CD4-positive, alpha-beta memory T cell (primary cell): ENCODE measurements at regions not wholly inside any gene's neighbourhood (a gene's known extent, or its start where the extent isn't known, plus 50 kb on each side); places are given as distances from the start of the nearest gene placed in this dataset.
"Not testable (repeated sequence)": the region's sequence is repeated elsewhere in the genome, so short reads cannot be mapped to it uniquely, and the experiment has no call there.

Experiments
- CTCF ChIA-PET: fragments of 350-600 bp; sonication (Branson Sonifier 250); formaldehyde crosslinking; loops from one replicate; lab custom pipeline; 2021; ENCODE audit warnings: inconsistent platforms; ENCODE audit not compliant: partially characterized antibody; lab: Charles Lee
- POLR2A ChIA-PET: fragments of 350-600 bp; sonication (Branson Sonifier 250); formaldehyde crosslinking; loops from one replicate; lab custom pipeline; 2021; ENCODE audit not compliant: partially characterized antibody; lab: Charles Lee
- DNase-seq, 5 donors: peaks; one replicate each; pipeline versions ENCODE4 v3.0.0 to v3.0.0-alpha.2; 2020 to 2022; ENCODE audit warnings: mixed read lengths in 1 of 5
- H3K27ac ChIP-seq: one replicate; pipeline ENCODE4 v1.7.0; 2013; ENCODE audit warnings: low read depth, low read length
- H3K27me3 ChIP-seq: 2 replicates; pipeline ENCODE4 v1.7.0; 2013; ENCODE audit warnings: mild to moderate bottlenecking, low read length, moderate library complexity; ENCODE audit not compliant: insufficient read depth
- H3K36me3 ChIP-seq: 2 replicates; pipeline ENCODE4 v1.7.0; 2013; ENCODE audit warnings: mild to moderate bottlenecking, low read length, moderate library complexity; ENCODE audit not compliant: insufficient read depth
- H3K4me1 ChIP-seq: 2 replicates; pipeline ENCODE4 v1.7.0; 2013; ENCODE audit warnings: mild to moderate bottlenecking, low read length, moderate library complexity; ENCODE audit not compliant: insufficient read depth
- H3K4me3 ChIP-seq, 2 donors: one replicate each; pipeline ENCODE4 v1.7.0; 2013; ENCODE audit warnings: low read length in 2 of 2, mild to moderate bottlenecking in 1 of 2
- H3K9me3 ChIP-seq, 2 donors: one replicate each; pipeline ENCODE4 v1.7.0; 2013; ENCODE audit warnings: low read length in 2 of 2, control low read depth in 1 of 2; ENCODE audit not compliant: control insufficient read depth in 1 of 2
- H3K27ac Mint-ChIP-seq, 7 donors: one replicate each; pipeline ENCODE4 v1.8.0; 2020 to 2021; ENCODE audit warnings: mixed read lengths in 7 of 7, mild to moderate bottlenecking in 6 of 7, inconsistent platforms in 3 of 7, moderate library complexity in 3 of 7
- H3K27me3 Mint-ChIP-seq, 2 donors: one replicate each; pipeline ENCODE4 v1.8.0; 2020 to 2021; ENCODE audit warnings: mixed read lengths in 2 of 2
- H3K36me3 Mint-ChIP-seq, 2 donors: one replicate each; pipeline ENCODE4 v1.8.0; 2020 to 2021; ENCODE audit warnings: mixed read lengths in 2 of 2, inconsistent platforms in 1 of 2, mild to moderate bottlenecking in 1 of 2
- H3K4me1 Mint-ChIP-seq, 4 donors: one replicate each; pipeline ENCODE4 v1.8.0; 2020 to 2021; ENCODE audit warnings: mixed read lengths in 4 of 4, mild to moderate bottlenecking in 1 of 4
- H3K4me3 Mint-ChIP-seq, 8 donors: one replicate each; pipeline ENCODE4 v1.8.0; 2020 to 2021; ENCODE audit warnings: mixed read lengths in 8 of 8, mild to moderate bottlenecking in 7 of 8, moderate library complexity in 6 of 8, inconsistent platforms in 3 of 8
- H3K9me3 Mint-ChIP-seq, 8 donors: one replicate each; pipeline ENCODE4 v1.8.0; 2020 to 2021; ENCODE audit warnings: mixed read lengths in 8 of 8, mild to moderate bottlenecking in 5 of 8, inconsistent platforms in 3 of 8, moderate library complexity in 1 of 8
- intact Hi-C: fragments of 100-400 bp; cut with micrococcal nuclease; formaldehyde crosslinking; loops from one replicate; pipeline ENCODE4 v1.15.1; 2023

DNA sequence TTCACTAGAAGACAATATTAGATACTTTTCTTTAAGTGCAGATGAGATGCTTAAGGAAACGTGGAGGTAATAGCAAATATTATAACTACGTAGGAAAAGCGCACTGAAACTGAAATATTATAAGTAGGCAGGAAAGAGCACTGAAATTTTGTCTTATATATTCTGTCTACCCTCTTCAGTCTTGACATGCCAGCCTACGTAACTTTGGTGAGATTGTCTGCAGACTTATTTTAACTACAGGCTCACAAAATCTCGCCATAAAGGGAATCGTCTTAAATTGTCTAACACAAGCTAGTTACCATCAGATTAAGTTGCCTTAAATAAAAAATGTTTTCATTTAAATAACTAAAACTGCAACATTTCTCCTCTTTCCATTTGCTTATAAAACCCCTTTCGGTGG, 280.1 kb upstream of the PTER start:
- Mint-ChIP-seq H3K9me3 (peaks cover 0 to 1% (median 0%) of the 10 kb centered on the region in 8 donors), H3K27me3 (peaks cover 0 to 2% of the 10 kb centered on the region in 2 donors), H3K27ac (no peak overlapping the region), H3K4me3 (no peak overlapping the region), H3K4me1 (no peaks in the 10 kb centered on the region), H3K36me3 (no peaks in the 10 kb centered on the region)
- Histone ChIP-seq H3K4me3 (no peak overlapping the region), H3K27me3 (no peaks in the 10 kb centered on the region), H3K27ac (no peak overlapping the region), H3K4me1 (no peaks in the 10 kb centered on the region), H3K36me3 (no peaks in the 10 kb centered on the region), H3K9me3 (no peaks in the 10 kb centered on the region)
- DNase-seq = no peak
- CTCF ChIA-PET = no interaction called here
- intact Hi-C loops = no loop called here
- POLR2A ChIA-PET = no interaction called here

DNA sequence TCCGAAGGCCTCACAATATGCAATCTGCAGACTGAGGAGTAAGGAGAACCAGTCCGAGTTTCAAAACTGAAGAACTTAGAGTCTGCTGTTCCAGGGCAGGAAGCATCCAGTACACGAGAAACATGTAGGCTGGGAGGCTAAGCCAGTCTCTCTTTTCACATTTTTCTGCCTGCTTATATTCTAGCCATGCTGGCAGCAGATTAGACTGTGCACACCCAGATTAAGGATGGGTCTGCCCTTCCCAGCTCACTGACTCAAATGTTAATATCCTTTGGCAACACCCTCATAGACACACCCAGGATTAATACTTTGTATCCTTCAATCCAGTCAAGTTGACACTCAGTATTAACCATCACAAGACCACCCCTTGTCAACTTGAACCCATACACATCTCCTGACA, 271.7 kb upstream of the PTER start:
- H3K27me3 ChIP-seq, H3K4me1 ChIP-seq, intact Hi-C loops, H3K4me3 ChIP-seq, H3K27me3 Mint-ChIP-seq, H3K36me3 ChIP-seq, POLR2A ChIA-PET, CTCF ChIA-PET, H3K36me3 Mint-ChIP-seq, H3K27ac Mint-ChIP-seq, H3K4me3 Mint-ChIP-seq, H3K9me3 ChIP-seq, H3K4me1 Mint-ChIP-seq, H3K27ac ChIP-seq, DNase-seq: not testable (repeated sequence)
- H3K9me3 Mint-ChIP-seq = peaks cover 0 to 31% (median 17%) of the 10 kb centered on the region in 8 donors

- no peak overlapping the region for H3K4me3 ChIP-seq
- no peaks in the 10 kb centered on the region for H3K36me3 Mint-ChIP-seq
- H3K9me3 Mint-ChIP-seq = no peaks in the 10 kb centered on the region
- no peak overlapping the region for H3K27ac ChIP-seq
- no peaks in the 10 kb centered on the region for H3K27me3 ChIP-seq
- ChIA-PET CTCF (no interaction called here), POLR2A (no interaction called here)
- intact Hi-C loops = no loop called here
- no peaks in the 10 kb centered on the region for H3K36me3 ChIP-seq
- H3K9me3 ChIP-seq = no peaks in the 10 kb centered on the region
- no peaks in the 10 kb centered on the region for H3K4me1 ChIP-seq
- no peak for DNase-seq
- H3K4me1 Mint-ChIP-seq = no peaks in the 10 kb centered on the region
- H3K27ac Mint-ChIP-seq = no peak overlapping the region
- H3K4me3 Mint-ChIP-seq = no peak overlapping the region
- H3K27me3 Mint-ChIP-seq = peaks cover 0 to 8% of the 10 kb centered on the region in 2 donors
Observed at GRCh38 chr10:16182144-16182543, 254.7 kb upstream of the PTER start.

GRCh38 chr10:16182688-16183087, 254.1 kb upstream of the PTER start:
- no peaks in the 10 kb centered on the region for H3K36me3 ChIP-seq
- H3K27ac ChIP-seq = no peak overlapping the region
- no peak overlapping the region for H3K4me3 ChIP-seq
- no peaks in the 10 kb centered on the region for H3K9me3 Mint-ChIP-seq
- intact Hi-C loops = no loop called here
- no peak overlapping the region for H3K27ac Mint-ChIP-seq
- DNase-seq = no peak
- POLR2A ChIA-PET = no interaction called here
- no peaks in the 10 kb centered on the region for H3K36me3 Mint-ChIP-seq
- H3K4me3 Mint-ChIP-seq = no peak overlapping the region
- CTCF ChIA-PET = no interaction called here
- H3K4me1 Mint-ChIP-seq = no peaks in the 10 kb centered on the region
- H3K9me3 ChIP-seq = no peaks in the 10 kb centered on the region
- no peaks in the 10 kb centered on the region for H3K4me1 ChIP-seq
- H3K27me3 Mint-ChIP-seq = peaks cover 0 to 8% of the 10 kb centered on the region in 2 donors
- no peaks in the 10 kb centered on the region for H3K27me3 ChIP-seq

DNA sequence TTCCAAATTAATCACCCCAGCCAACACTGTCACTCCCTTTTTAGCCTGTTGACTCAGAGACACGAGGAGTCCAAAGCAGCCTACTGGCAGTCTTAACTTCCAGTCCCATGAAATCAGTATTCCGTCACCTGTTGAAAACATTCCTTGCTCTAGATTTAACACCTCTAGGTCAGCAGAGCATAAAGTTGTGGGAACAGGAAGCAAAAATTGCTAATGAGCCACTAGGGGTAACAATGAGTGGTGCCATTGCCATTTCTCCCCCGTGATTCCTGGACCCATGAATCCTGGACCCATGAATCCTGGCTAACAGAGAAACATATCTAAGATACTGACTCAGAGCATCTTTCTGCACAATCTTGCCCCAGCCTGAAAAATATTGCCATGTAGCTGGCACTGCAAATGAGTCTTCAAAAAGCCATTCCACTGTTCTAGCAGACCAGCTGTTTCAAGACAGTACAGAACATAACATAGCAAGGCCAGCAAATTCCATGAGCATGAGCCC, 252.7 kb upstream of the PTER start:
- no peaks in the 10 kb centered on the region for H3K4me1 ChIP-seq
- no peaks in the 10 kb centered on the region for H3K36me3 ChIP-seq
- H3K9me3 ChIP-seq = no peaks in the 10 kb centered on the region
- H3K4me1 Mint-ChIP-seq = peaks cover 0 to 1% (median 0%) of the 10 kb centered on the region in 4 donors
- intact Hi-C loops = no loop called here
- peaks cover 0 to 5% of the 10 kb centered on the region in 2 donors for H3K27me3 Mint-ChIP-seq
- ChIA-PET POLR2A (no interaction called here), CTCF (no interaction called here)
- no peaks in the 10 kb centered on the region for H3K9me3 Mint-ChIP-seq
- H3K27ac ChIP-seq = no peak overlapping the region
- no peak overlapping the region for H3K4me3 ChIP-seq
- no peak overlapping the region for H3K27ac Mint-ChIP-seq
- no peaks in the 10 kb centered on the region for H3K36me3 Mint-ChIP-seq
- no peak overlapping the region for H3K4me3 Mint-ChIP-seq
- DNase-seq = no peak
- H3K27me3 ChIP-seq = no peaks in the 10 kb centered on the region

GRCh38 chr10:16184906-16185305, 251.9 kb upstream of the PTER start:
- H3K27me3 Mint-ChIP-seq = peaks cover 0 to 2% of the 10 kb centered on the region in 2 donors
- DNase-seq = no peak
- H3K27me3 ChIP-seq = no peaks in the 10 kb centered on the region
- H3K4me3 Mint-ChIP-seq = no peak overlapping the region
- H3K9me3 ChIP-seq = no peaks in the 10 kb centered on the region
- intact Hi-C loops = no loop called here
- H3K9me3 Mint-ChIP-seq = no peaks in the 10 kb centered on the region
- H3K27ac ChIP-seq = no peak overlapping the region
- peaks cover 0 to 2% (median 0%) of the 10 kb centered on the region in 4 donors for H3K4me1 Mint-ChIP-seq
- H3K4me3 ChIP-seq = no peak overlapping the region
- ChIA-PET POLR2A (no interaction called here), CTCF (no interaction called here)
- H3K27ac Mint-ChIP-seq = no peak overlapping the region
- no peaks in the 10 kb centered on the region for H3K36me3 Mint-ChIP-seq
- no peaks in the 10 kb centered on the region for H3K4me1 ChIP-seq
- no peaks in the 10 kb centered on the region for H3K36me3 ChIP-seq

DNA sequence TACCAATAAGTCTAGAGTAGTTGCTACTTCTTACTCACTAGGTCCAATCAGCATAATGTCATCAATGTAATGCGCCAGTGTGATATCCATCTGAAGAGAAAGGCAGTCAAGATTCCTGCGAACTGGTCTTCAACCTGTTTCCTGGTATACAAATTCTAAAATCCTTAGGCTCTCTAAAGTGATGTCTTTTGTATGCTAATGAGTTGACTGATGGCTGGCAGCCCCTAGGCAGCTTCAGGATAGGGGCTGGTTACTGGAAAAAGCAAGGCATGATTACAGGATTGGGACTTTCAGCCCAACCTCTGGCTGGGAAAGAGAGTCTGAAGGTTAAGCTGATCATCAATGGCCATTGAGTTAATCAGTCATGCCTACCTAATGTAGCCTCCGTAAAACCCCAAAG, 250.2 kb upstream of the PTER start:
- ChIA-PET POLR2A (no interaction called here), CTCF (no interaction called here)
- H3K36me3 ChIP-seq = no peaks in the 10 kb centered on the region
- no peak for DNase-seq
- H3K4me3 ChIP-seq = no peak overlapping the region
- H3K27me3 ChIP-seq = no peaks in the 10 kb centered on the region
- no peaks in the 10 kb centered on the region for H3K9me3 Mint-ChIP-seq
- no peaks in the 10 kb centered on the region for H3K36me3 Mint-ChIP-seq
- peaks cover 0 to 2% (median 0%) of the 10 kb centered on the region in 4 donors for H3K4me1 Mint-ChIP-seq
- no peaks in the 10 kb centered on the region for H3K4me1 ChIP-seq
- intact Hi-C loops = no loop called here
- peaks cover 0 to 2% of the 10 kb centered on the region in 2 donors for H3K27me3 Mint-ChIP-seq
- H3K27ac ChIP-seq = no peak overlapping the region
- H3K9me3 ChIP-seq = no peaks in the 10 kb centered on the region
- H3K27ac Mint-ChIP-seq = no peak overlapping the region
- H3K4me3 Mint-ChIP-seq = no peak overlapping the region

DNA sequence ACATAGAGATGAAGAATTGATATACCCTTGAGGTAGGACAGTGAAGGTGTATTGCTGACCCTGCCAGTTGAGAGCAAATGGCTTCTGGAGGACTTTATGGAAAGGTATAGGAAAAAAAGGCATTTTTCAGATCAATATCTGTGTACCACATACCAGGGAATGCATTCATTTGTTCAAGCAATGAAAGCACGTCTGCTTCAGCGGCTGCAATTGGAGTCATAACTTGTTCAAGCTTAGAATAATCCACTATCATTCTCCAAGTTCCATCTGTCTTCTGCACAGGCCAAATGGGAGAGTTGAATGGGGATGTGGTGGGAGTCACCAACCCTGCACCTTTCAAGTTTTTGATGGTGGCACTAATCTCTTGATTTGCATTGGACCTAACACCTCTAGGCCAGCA, 249.6 kb upstream of the PTER start:
- ChIA-PET POLR2A (no interaction called here), CTCF (no interaction called here)
- Histone ChIP-seq H3K27ac (no peak overlapping the region), H3K36me3 (no peaks in the 10 kb centered on the region), H3K4me1 (no peaks in the 10 kb centered on the region), H3K9me3 (no peaks in the 10 kb centered on the region), H3K4me3 (no peak overlapping the region), H3K27me3 (no peaks in the 10 kb centered on the region)
- H3K36me3 Mint-ChIP-seq = no peaks in the 10 kb centered on the region
- no peaks in the 10 kb centered on the region for H3K9me3 Mint-ChIP-seq
- no peak overlapping the region for H3K27ac Mint-ChIP-seq
- H3K4me3 Mint-ChIP-seq = no peak overlapping the region
- peaks cover 0 to 2% of the 10 kb centered on the region in 2 donors for H3K27me3 Mint-ChIP-seq
- DNase-seq = no peak
- peaks cover 0 to 2% (median 0%) of the 10 kb centered on the region in 4 donors for H3K4me1 Mint-ChIP-seq
- intact Hi-C loops = no loop called here
